Tibial nerve (tissue), 4 donors: ENCODE measurements at regions not wholly inside any gene's neighbourhood (a gene's known extent, or its start where the extent isn't known, plus 50 kb on each side); places are given as distances from the start of the nearest gene placed in this dataset.
"Not testable (repeated sequence)": the region's sequence is repeated elsewhere in the genome, so short reads cannot be mapped to it uniquely, and the experiment has no call there.

Experiments
- DNase-seq, 2 donors: peaks; one replicate each; pipeline ENCODE4 v3.0.0-alpha.2; 2019; ENCODE audit warnings: low spot score in 2 of 2
- H3K27ac ChIP-seq, 4 donors: fragments of 200-600 bp; sonication (generic) in 3 of 4; one replicate each; pipeline ENCODE4 v1.5.1; 2017 to 2019; ENCODE audit warnings: mild to moderate bottlenecking in 1 of 4
- H3K27me3 ChIP-seq, 2 donors: fragments of 200-600 bp; sonication (generic) in 1 of 2; one replicate each; pipeline versions ENCODE4 v1.5.1 to v1.6.0; 2017 to 2019
- H3K36me3 ChIP-seq, 3 donors: fragments of 200-600 bp; sonication (generic); one replicate each; pipeline ENCODE4 v1.5.1; 2018 to 2019
- H3K4me1 ChIP-seq, 4 donors: fragments of 200-600 bp; sonication (generic) in 3 of 4; one replicate each; pipeline ENCODE4 v1.5.1; 2017 to 2019
- H3K4me3 ChIP-seq, 4 donors: fragments of 200-600 bp; sonication (generic) in 3 of 4; one replicate each; pipeline ENCODE4 v1.5.1; 2017 to 2019; ENCODE audit warnings: mild to moderate bottlenecking in 1 of 4, moderate library complexity in 1 of 4
- H3K9me3 ChIP-seq, 4 donors: fragments of 200-600 bp; sonication (generic) in 3 of 4; one replicate each; pipeline ENCODE4 v1.5.1; 2017 to 2019
- EP300 ChIP-seq, 2 donors: sonication (generic); formaldehyde crosslinking; IDR thresholded peaks; one replicate each; pipeline ENCODE4 v1.6.1; 2017; ENCODE audit warnings: antibody characterized with exemption in 2 of 2, mild to moderate bottlenecking in 1 of 2
- POLR2A ChIP-seq, 2 donors: fragments of 450-650 bp; IDR thresholded peaks; one replicate each; pipeline ENCODE4 v1.6.1; 2017; ENCODE audit warnings: antibody characterized with exemption in 2 of 2, mild to moderate bottlenecking in 2 of 2, moderate library complexity in 2 of 2
- WGBS, 2 donors: methylation state at CpG; one replicate each; pipeline ENCODE4 v1.1.5; 2018; 5-methylcytosine and 5-hydroxymethylcytosine counted together
- TF ChIP-seq, protein P1 (sequence below), 5 experiments: fragments of 200-600 bp in 3 of 5; fragments of 450-650 bp in 2 of 5; sonication (generic) in 3 of 5; IDR thresholded peaks; one replicate each; pipeline ENCODE4 v1.5.1; 2016 to 2019; ENCODE audit warnings: antibody characterized with exemption in 5 of 5, mild to moderate bottlenecking in 3 of 5, moderate library complexity in 2 of 5

DNA sequence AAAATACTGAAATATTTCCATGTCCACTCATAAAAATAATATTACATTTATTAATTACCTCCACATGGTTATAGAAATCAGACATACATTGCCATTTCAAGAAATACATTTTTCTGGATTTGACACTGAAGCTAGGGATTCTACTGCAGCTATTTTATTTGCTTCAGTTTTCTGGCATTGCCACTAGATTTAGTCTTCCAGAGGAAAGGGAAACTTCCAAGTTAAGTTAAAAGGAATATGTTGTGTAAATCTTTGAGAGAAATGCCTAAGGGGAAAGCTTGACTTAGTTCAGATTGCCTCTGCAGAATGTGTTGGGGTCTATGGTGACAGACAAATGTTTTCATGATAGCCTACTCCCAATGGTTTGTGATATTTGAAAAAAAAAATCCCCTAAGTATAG is 1631.3 kb downstream of the PCDH18 start:
- no peaks in the 10 kb centered on the region for H3K4me1 ChIP-seq
- no peaks in the 10 kb centered on the region for H3K36me3 ChIP-seq
- no peaks in the 10 kb centered on the region for H3K27me3 ChIP-seq
- DNase-seq = no peak
- H3K9me3 ChIP-seq = peaks cover 0 to 2% (median 0%) of the 10 kb centered on the region in 4 donors
- H3K27ac ChIP-seq = no peak overlapping the region
- no peak overlapping the region for H3K4me3 ChIP-seq
- no peak for TF ChIP-seq POLR2A (IDR thresholded peaks at IDR 0.05)
- TF ChIP-seq EP300 (IDR thresholded peaks at IDR 0.05) = no peak
- TF ChIP-seq, protein P1, sequence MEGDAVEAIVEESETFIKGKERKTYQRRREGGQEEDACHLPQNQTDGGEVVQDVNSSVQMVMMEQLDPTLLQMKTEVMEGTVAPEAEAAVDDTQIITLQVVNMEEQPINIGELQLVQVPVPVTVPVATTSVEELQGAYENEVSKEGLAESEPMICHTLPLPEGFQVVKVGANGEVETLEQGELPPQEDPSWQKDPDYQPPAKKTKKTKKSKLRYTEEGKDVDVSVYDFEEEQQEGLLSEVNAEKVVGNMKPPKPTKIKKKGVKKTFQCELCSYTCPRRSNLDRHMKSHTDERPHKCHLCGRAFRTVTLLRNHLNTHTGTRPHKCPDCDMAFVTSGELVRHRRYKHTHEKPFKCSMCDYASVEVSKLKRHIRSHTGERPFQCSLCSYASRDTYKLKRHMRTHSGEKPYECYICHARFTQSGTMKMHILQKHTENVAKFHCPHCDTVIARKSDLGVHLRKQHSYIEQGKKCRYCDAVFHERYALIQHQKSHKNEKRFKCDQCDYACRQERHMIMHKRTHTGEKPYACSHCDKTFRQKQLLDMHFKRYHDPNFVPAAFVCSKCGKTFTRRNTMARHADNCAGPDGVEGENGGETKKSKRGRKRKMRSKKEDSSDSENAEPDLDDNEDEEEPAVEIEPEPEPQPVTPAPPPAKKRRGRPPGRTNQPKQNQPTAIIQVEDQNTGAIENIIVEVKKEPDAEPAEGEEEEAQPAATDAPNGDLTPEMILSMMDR (IDR thresholded peaks at IDR 0.05) = no peak

DNA sequence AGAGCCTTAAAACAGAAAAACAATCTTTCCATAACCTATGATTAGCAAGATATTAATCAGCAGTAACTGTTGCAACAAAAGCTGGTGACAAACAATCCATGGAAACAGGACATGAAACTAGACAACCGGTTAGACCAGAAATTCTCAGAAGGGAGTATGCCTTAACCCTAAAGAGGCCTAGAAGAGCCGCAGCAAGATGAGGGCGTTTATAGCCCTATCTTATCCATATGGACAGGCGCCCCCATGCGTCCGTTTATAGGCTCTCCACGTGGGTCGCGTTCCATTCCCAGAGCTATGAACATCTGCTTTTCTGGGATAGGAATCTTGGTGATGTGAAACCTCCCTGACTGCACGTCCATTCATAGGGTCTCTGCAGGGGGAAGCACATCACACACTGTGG is 1662.7 kb upstream of the PABPC4L start:
- not testable (repeated sequence) for DNase-seq, H3K9me3 ChIP-seq, H3K27me3 ChIP-seq, H3K27ac ChIP-seq, H3K36me3 ChIP-seq, H3K4me3 ChIP-seq, H3K4me1 ChIP-seq
- 19 to 37% methylated on average over 10 of the region's 10 CpGs for WGBS, 2 donors

DNA sequence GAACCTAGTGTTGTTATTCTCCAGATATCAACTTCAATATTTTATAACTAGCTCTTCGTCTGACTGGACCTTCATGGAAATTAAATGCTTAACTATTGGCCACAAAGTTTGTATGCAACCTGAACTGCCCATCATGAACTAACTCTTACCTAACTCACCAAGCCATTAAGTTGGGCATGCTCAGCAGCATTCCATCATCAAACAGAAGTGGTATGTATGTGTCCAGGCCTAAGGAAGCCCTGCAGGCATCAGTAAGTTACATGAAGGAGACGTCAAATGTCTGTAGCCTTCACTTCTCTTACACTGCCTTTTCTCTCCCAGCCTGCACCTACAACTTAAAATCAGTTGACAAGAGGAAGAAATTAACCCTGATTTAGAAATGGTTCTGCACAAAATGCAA is 1639.2 kb upstream of the PABPC4L start:
- 81 to 86% methylated on average over 2 of the region's 2 CpGs for WGBS, 2 donors
- H3K4me3 ChIP-seq = no peak overlapping the region
- no peaks in the 10 kb centered on the region for H3K27me3 ChIP-seq
- H3K9me3 ChIP-seq = no peaks in the 10 kb centered on the region
- TF ChIP-seq EP300 (IDR thresholded peaks at IDR 0.05) (no peak), POLR2A (IDR thresholded peaks at IDR 0.05) (no peak)
- TF ChIP-seq, protein P1 (IDR thresholded peaks at IDR 0.05) = no peak
- H3K36me3 ChIP-seq = no peaks in the 10 kb centered on the region
- no peak for DNase-seq
- H3K27ac ChIP-seq = no peak overlapping the region
- H3K4me1 ChIP-seq = no peaks in the 10 kb centered on the region

DNA sequence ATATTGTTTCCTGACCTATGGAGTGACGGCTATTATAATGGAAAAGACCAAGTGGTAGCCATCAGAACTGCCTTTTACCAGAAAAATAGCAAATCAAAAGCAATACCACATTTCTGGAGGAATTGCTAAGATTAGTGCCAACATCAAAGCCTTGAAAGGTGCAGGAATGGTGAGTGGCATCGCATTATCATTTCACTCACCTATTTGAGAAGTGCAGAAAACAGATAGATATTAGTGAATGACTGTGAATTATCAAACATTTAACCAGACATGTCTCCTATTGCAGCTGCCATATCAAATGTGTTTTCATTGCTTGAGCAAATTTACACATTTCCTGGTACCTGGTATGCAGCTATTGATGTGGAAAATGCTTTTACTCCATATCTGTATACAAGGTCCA is 1638.1 kb upstream of the PABPC4L start:
- H3K4me1 ChIP-seq = no peaks in the 10 kb centered on the region
- no peaks in the 10 kb centered on the region for H3K27me3 ChIP-seq
- H3K36me3 ChIP-seq = no peaks in the 10 kb centered on the region
- no peak overlapping the region for H3K27ac ChIP-seq
- WGBS, 2 donors = 91 to 94% methylated on average over 2 of the region's 2 CpGs
- H3K4me3 ChIP-seq = no peak overlapping the region
- TF ChIP-seq EP300 (IDR thresholded peaks at IDR 0.05) (no peak), POLR2A (IDR thresholded peaks at IDR 0.05) (no peak)
- TF ChIP-seq, protein P1 (IDR thresholded peaks at IDR 0.05) = no peak
- H3K9me3 ChIP-seq = no peaks in the 10 kb centered on the region
- DNase-seq = no peak

DNA sequence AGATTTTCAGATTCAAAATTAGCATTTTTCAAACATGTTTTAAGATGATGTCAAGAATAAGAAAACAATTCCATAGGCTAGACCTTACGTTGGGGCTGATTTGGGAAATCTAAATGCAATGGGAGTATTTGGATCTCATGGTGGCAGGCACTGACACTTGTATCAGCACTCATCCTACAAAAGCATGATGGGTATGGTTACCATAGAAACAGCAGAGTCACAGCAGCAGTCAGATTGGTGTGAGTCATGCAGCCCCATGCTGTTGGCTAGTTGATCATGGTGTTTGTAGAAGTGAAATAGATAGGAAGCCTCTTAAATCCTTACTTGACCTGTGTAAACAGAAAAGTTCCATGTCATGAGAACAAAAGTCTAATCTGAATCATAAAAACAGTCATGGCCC is 1637.3 kb upstream of the PABPC4L start:
- WGBS, 2 donors = 30 to 36% methylated on average over 1 of the region's 1 CpG
- Histone ChIP-seq H3K27ac (no peak overlapping the region), H3K27me3 (no peaks in the 10 kb centered on the region), H3K36me3 (no peaks in the 10 kb centered on the region), H3K9me3 (no peaks in the 10 kb centered on the region), H3K4me1 (no peaks in the 10 kb centered on the region), H3K4me3 (no peak overlapping the region)
- TF ChIP-seq, protein P1 (IDR thresholded peaks at IDR 0.05) = no peak
- TF ChIP-seq EP300 (IDR thresholded peaks at IDR 0.05) (no peak), POLR2A (IDR thresholded peaks at IDR 0.05) (no peak)
- DNase-seq = no peak

DNA sequence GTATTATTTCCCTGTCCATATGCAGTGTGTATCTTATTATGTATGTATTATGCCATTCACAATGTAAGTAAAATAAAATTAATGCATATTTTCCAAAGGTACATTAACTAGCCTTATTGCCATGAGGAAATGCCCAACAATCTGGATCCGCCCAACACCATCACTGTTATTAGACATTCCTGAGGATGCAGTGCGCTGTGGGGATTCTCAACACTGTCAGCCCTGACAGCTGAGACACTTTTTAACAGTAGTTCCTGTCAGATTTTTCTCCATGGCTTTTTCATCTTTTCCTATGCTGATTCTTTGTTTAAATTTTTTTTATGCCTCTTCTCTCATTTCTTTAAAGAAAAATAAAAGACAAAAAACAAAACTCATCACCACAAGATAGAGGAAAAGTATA is 1632.9 kb upstream of the PABPC4L start:
- Histone ChIP-seq H3K4me1 (no peaks in the 10 kb centered on the region), H3K27me3 (no peaks in the 10 kb centered on the region), H3K4me3 (no peak overlapping the region), H3K27ac (no peak overlapping the region), H3K9me3 (no peaks in the 10 kb centered on the region), H3K36me3 (no peaks in the 10 kb centered on the region)
- TF ChIP-seq EP300 (IDR thresholded peaks at IDR 0.05) (no peak), POLR2A (IDR thresholded peaks at IDR 0.05) (no peak)
- TF ChIP-seq, protein P1 (IDR thresholded peaks at IDR 0.05) = no peak
- no peak for DNase-seq
- WGBS, 2 donors = 93 to 97% methylated on average over 2 of the region's 2 CpGs
